Activated T-helper 17 cell treated with anti-CD3 and anti-CD28 coated beads, Interleukin-2, amount 50 U/mL, for 72 hours (primary cell): ENCODE measurements at regions not wholly inside any gene's neighbourhood (a gene's known extent, or its start where the extent isn't known, plus 50 kb on each side); places are given as distances from the start of the nearest gene placed in this dataset.

Experiments used
- ATAC-seq: fragments of 150-1000 bp; cut with Tn5 transposase; replicated peaks from 2 replicates; pipeline ENCODE4 v1.10.0; 2021; ENCODE audit warnings: mild to moderate bottlenecking, moderate library complexity
- H3K27ac Mint-ChIP-seq: one replicate; pipeline ENCODE4 v1.8.0; 2022; ENCODE audit warnings: mixed read lengths
- H3K27me3 Mint-ChIP-seq: one replicate; pipeline ENCODE4 v1.8.0; 2022; ENCODE audit warnings: mixed read lengths
- H3K36me3 Mint-ChIP-seq: one replicate; pipeline ENCODE4 v1.8.0; 2022; ENCODE audit warnings: low read depth, mild to moderate bottlenecking, mixed read lengths
- H3K4me1 Mint-ChIP-seq: one replicate; pipeline ENCODE4 v1.8.0; 2022; ENCODE audit warnings: mixed read lengths
- H3K4me3 Mint-ChIP-seq: one replicate; pipeline ENCODE4 v1.8.0; 2022; ENCODE audit warnings: mild to moderate bottlenecking, mixed read lengths
- H3K9me3 Mint-ChIP-seq: one replicate; pipeline ENCODE4 v1.8.0; 2022; ENCODE audit warnings: mixed read lengths

DNA sequence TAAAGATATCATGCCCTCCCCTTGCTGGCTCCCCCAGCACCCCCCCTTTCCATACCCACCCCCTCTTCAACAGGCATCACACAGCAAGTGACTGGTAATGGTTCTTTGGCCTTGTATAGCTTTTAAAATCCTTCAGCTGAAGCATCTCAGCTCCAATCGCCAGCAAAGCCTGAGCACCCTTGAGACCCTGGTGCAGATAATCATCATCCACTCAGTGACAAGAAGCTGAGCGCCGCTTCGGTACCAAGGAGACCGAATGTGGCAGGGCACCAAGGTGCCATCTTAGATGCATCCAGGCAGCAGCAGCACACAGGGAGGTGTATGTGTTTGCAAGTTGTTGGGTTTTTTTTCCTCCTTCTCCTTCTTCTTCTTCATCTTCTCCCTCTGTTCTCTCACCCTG lies 232.7 kb downstream of the BCL11A start:
- H3K27me3 Mint-ChIP-seq = peaks cover 7% of the 10 kb centered on the region
- no peaks in the 10 kb centered on the region for H3K4me1 Mint-ChIP-seq
- no peak for ATAC-seq
- H3K9me3 Mint-ChIP-seq = peaks cover 4% of the 10 kb centered on the region
- H3K36me3 Mint-ChIP-seq = no peaks in the 10 kb centered on the region
- H3K27ac Mint-ChIP-seq = no peak overlapping the region
- no peak overlapping the region for H3K4me3 Mint-ChIP-seq

DNA sequence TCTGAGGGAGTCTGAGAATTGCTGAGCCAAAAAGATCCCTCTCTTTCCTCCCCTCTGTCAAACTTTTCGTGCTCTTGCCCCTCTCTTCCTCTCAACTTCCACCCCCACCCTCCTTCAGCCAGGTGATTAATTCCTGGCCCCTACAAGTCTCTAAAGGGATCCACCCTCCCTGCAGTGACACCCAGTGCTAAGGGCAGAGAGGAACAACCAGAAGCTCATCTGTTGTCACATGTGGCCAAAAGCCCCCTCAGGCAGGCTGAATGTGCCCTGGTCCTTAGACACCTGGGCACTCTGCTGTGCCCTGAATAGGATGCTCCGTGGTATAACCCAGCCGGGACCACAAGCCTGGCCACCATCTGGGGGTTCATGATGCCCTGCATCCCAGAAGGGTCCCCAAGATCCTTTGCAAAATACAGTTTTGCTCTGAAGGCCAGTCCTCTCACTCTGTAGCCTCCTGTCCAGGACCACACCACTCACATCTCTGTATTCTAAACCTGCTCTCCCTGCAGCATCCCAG lies 234.4 kb downstream of the BCL11A start:
- no peaks in the 10 kb centered on the region for H3K4me1 Mint-ChIP-seq
- peaks cover 5% of the 10 kb centered on the region for H3K9me3 Mint-ChIP-seq
- H3K36me3 Mint-ChIP-seq = no peaks in the 10 kb centered on the region
- ATAC-seq = no peak
- no peak overlapping the region for H3K4me3 Mint-ChIP-seq
- no peak overlapping the region for H3K27ac Mint-ChIP-seq
- H3K27me3 Mint-ChIP-seq = peaks cover 7% of the 10 kb centered on the region

DNA sequence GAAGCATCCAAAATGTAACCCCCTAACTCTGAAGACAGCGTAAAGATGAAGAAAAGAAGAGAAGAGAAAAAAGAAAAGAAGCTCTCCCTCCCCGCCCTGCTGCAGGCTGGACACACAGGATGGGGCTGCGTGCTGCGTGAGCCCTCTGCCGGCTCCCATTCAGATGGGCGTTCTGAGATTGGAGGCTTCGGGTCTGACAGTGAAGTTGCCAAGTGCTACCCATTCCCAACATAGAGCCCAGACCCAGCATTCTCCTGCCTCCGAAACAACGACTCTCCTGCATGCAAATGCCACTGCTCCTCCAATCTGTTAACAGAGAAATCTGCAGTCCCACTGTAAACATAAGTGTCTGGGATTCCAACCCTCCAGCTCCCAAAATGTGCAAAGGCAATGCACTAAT lies 234.9 kb downstream of the BCL11A start:
- Mint-ChIP-seq H3K27me3 (peaks cover 7% of the 10 kb centered on the region), H3K4me1 (no peaks in the 10 kb centered on the region), H3K36me3 (no peaks in the 10 kb centered on the region)

GRCh38 chr2:60317844-60318243 lies 235.6 kb downstream of the BCL11A start:
- Mint-ChIP-seq H3K4me3 (no peak overlapping the region), H3K36me3 (no peaks in the 10 kb centered on the region), H3K4me1 (no peaks in the 10 kb centered on the region), H3K9me3 (peaks cover 5% of the 10 kb centered on the region), H3K27ac (no peak overlapping the region), H3K27me3 (peaks cover 7% of the 10 kb centered on the region)
- no peak for ATAC-seq

More for the DNA sequence above, 234.9 kb downstream of the BCL11A start:
- no peak for ATAC-seq
- no peak overlapping the region for H3K4me3 Mint-ChIP-seq
- H3K9me3 Mint-ChIP-seq = peaks cover 5% of the 10 kb centered on the region
- no peak overlapping the region for H3K27ac Mint-ChIP-seq

DNA sequence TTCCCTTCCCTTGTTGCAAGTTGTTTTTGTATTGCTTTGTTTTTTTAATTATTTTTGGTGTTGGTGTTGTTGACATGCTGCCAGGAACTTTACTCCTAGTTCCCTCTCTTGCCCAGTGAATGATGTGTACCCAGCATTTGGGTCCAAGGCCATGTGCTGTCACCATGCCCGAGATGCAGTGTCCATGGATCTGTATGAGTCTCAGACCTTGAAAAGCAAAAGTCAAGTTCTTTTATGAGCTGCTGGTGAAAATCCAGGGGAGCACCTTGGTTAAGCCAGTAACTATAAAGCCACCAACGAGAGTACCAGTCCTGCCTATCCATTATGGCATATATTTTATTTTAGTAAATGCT lies 236.4 kb downstream of the BCL11A start:
- peaks cover 7% of the 10 kb centered on the region for H3K27me3 Mint-ChIP-seq
- H3K36me3 Mint-ChIP-seq = no peaks in the 10 kb centered on the region
- no peak overlapping the region for H3K27ac Mint-ChIP-seq
- peaks cover 5% of the 10 kb centered on the region for H3K9me3 Mint-ChIP-seq
- H3K4me3 Mint-ChIP-seq = no peak overlapping the region
- no peak for ATAC-seq
- H3K4me1 Mint-ChIP-seq = no peaks in the 10 kb centered on the region

GRCh38 chr2:60316381-60317033 lies 236.9 kb downstream of the BCL11A start:
- Mint-ChIP-seq H3K36me3 (no peaks in the 10 kb centered on the region), H3K4me3 (no peak overlapping the region), H3K27ac (no peak overlapping the region), H3K27me3 (peaks cover 4% of the 10 kb centered on the region), H3K9me3 (peaks cover 5% of the 10 kb centered on the region), H3K4me1 (no peaks in the 10 kb centered on the region)
- no peak for ATAC-seq

DNA sequence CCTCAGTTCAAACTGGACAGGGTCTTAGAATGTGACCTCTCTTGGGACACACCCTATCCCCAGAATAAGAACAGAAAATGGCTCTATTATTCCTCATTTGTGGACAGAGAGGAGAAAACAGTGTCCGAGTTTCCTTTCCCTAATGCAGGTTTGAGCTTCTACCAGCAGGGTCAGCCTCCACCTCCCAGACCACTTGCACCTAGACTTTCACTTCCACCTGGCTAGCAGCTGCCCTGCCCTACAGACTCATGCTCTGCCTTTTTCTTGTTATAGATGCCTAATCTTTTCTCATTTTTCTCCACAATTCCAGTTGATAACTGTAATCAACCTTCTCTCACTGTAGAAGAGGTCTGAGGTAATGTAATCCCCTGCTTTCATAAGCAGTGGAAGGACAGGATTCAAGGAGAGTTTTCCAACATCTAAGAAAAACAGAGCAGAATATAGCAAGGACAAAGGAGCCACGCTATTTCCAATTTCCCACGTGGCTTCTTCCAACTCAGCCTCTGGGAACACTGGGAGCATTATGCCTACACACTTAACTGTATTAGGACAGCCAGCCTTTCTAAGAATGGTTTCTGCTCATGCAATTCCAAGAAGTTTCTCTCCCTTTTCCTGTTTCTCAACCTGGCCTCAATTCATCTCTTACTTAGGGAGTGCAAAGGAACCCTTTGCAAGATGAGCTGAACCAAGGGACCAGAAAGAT lies 239.8 kb downstream of the BCL11A start:
- no peaks in the 10 kb centered on the region for H3K36me3 Mint-ChIP-seq
- H3K9me3 Mint-ChIP-seq = peaks cover 5% of the 10 kb centered on the region
- H3K27ac Mint-ChIP-seq = no peak overlapping the region
- H3K27me3 Mint-ChIP-seq = peaks cover 6% of the 10 kb centered on the region
- no peaks in the 10 kb centered on the region for H3K4me1 Mint-ChIP-seq
- H3K4me3 Mint-ChIP-seq = no peak overlapping the region
- ATAC-seq = no peak

DNA sequence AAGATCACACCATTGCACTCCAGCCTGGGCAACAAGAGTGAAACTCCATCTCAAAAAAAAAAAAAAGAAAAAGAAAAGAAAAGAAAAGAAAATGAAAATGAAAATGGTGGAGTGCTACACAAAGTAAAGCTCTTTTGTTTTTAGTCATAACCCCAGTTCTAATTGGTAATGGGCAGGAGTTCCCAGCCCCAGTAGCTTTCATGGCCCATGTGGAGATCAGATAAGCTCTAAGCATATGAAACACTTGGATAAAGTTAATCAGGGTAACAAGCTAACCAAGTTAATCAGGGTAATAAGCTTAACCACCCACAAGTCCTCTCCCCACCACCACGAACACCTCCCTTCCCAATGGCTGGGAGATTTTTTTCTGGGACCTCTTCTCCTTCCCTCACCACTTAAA lies 240.8 kb downstream of the BCL11A start:
- Mint-ChIP-seq H3K27ac (no peak overlapping the region), H3K27me3 (peaks cover 9% of the 10 kb centered on the region)

DNA sequence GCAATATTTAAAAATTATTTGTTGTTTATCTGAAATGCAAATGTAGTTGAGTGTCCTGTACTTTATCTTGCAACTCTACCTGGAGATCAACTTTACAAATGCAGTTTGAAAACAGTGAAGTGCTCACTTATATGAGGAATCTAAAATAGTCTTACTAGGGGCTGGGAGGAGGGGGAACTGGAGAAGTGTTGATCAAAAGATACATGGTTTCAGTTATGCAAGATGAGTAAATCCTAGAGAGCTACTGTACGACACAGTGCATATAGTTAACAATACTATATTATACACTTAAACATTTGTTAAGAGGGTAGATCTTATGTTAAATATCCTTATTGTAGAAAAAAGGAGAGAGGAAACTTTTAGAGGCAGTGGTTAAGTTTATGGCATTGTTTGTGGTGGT lies 241.9 kb downstream of the BCL11A start:
- peak; percentile 16 for ATAC-seq
- H3K27me3 Mint-ChIP-seq = peaks cover 7% of the 10 kb centered on the region
- no peak overlapping the region for H3K4me3 Mint-ChIP-seq
- H3K4me1 Mint-ChIP-seq = no peaks in the 10 kb centered on the region
- H3K36me3 Mint-ChIP-seq = no peaks in the 10 kb centered on the region
- H3K27ac Mint-ChIP-seq = no peak overlapping the region
- H3K9me3 Mint-ChIP-seq = peaks cover 5% of the 10 kb centered on the region

More for the DNA sequence above, 240.8 kb downstream of the BCL11A start:
- H3K4me1 Mint-ChIP-seq = no peaks in the 10 kb centered on the region
- H3K9me3 Mint-ChIP-seq = peaks cover 5% of the 10 kb centered on the region
- peak; percentile 38 for ATAC-seq
- H3K4me3 Mint-ChIP-seq = no peak overlapping the region
- H3K36me3 Mint-ChIP-seq = no peaks in the 10 kb centered on the region

GRCh38 chr2:60309941-60310660 lies 243.4 kb downstream of the BCL11A start:
- Mint-ChIP-seq H3K27ac (no peak overlapping the region), H3K36me3 (no peaks in the 10 kb centered on the region), H3K9me3 (no peaks in the 10 kb centered on the region), H3K27me3 (peaks cover 7% of the 10 kb centered on the region), H3K4me1 (no peaks in the 10 kb centered on the region), H3K4me3 (no peak overlapping the region)
- ATAC-seq = no peak

- Mint-ChIP-seq H3K9me3 (no peaks in the 10 kb centered on the region), H3K27ac (no peak overlapping the region), H3K4me3 (no peak overlapping the region), H3K4me1 (no peaks in the 10 kb centered on the region), H3K36me3 (no peaks in the 10 kb centered on the region), H3K27me3 (peaks cover 7% of the 10 kb centered on the region)
- ATAC-seq = no peak
Measured at GRCh38 chr2:60309336-60309735, 244.1 kb downstream of the BCL11A start.

- H3K4me3 Mint-ChIP-seq = no peak overlapping the region
- ATAC-seq = no peak
- H3K27ac Mint-ChIP-seq = no peak overlapping the region
- H3K27me3 Mint-ChIP-seq = peaks cover 4% of the 10 kb centered on the region
- H3K4me1 Mint-ChIP-seq = no peaks in the 10 kb centered on the region
- no peaks in the 10 kb centered on the region for H3K9me3 Mint-ChIP-seq
- H3K36me3 Mint-ChIP-seq = no peaks in the 10 kb centered on the region
Measured at GRCh38 chr2:60306267-60306861, 247.1 kb downstream of the BCL11A start.

GRCh38 chr2:60303680-60304079 lies 249.8 kb downstream of the BCL11A start:
- no peak for ATAC-seq
- Mint-ChIP-seq H3K9me3 (no peaks in the 10 kb centered on the region), H3K4me3 (no peak overlapping the region), H3K4me1 (no peaks in the 10 kb centered on the region), H3K27me3 (peaks cover 4% of the 10 kb centered on the region), H3K36me3 (no peaks in the 10 kb centered on the region), H3K27ac (no peak overlapping the region)

DNA sequence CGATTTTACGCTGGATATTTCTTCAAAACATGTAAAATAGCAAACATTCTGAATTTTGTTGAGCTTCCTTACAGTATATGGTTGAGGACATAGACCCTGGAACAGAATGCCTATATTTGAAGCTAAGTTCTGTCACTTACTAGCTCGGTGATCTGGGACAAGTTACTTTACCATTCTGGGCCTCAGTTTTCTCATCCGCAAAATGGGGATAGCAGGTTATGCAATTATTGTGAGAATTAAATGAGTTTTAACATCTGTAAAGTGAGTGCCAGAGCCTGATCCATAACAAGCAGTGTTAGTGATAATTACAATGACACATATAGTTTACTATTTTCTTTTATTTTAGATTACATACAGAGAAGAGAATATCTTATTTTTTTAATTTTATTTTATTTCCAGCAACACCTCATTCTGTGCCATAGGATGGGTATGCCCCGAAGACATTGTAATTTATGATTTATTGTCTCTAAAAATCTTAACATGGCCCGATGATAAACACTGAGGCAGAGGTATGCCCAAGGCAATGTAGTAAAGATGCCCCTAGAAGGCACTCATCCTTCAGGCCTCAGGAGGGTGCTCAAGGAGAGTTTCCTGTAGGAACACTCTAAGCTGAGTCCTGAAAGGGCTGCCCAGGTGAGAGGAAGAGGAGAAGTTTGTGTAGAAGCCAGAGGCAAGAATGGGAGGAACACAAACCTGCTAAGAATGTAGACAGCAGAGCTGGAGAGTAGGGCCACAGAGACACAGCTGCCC lies 250.9 kb downstream of the BCL11A start:
- no peak overlapping the region for H3K27ac Mint-ChIP-seq
- H3K4me1 Mint-ChIP-seq = no peaks in the 10 kb centered on the region
- H3K4me3 Mint-ChIP-seq = no peak overlapping the region
- no peaks in the 10 kb centered on the region for H3K36me3 Mint-ChIP-seq
- no peaks in the 10 kb centered on the region for H3K27me3 Mint-ChIP-seq
- ATAC-seq = no peak
- H3K9me3 Mint-ChIP-seq = no peaks in the 10 kb centered on the region
